ENCODE measurements at regions not wholly inside any gene's neighbourhood (a gene's known extent, or its start where the extent isn't known, plus 50 kb on each side); places are given as distances from the start of the nearest gene placed in this dataset.
"Not testable (repeated sequence)": the region's sequence is repeated elsewhere in the genome, so short reads cannot be mapped to it uniquely, and the experiment has no call there.

DNA sequence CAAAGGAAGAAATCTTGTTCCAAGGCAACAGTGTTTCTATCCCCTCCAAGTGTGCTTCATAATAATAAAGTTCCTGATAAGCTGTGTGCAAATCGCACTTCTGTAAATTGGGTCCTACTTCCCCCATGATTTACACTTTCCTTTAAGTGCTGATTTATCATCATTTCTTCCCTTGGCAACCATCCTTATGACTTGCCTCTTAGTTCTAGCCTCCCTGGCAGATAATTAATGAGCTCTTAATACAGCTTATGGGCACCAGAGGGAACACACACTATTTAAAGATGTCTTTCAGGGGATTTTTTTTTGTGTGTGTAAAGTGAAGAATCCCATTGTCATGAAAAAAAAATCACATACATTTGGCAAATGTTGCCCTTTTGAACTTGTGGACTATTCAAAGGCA is 101.6 kb upstream of the MPHOSPH6 start:
- no peak overlapping the region for H3K27ac Mint-ChIP-seq
- H3K36me3 Mint-ChIP-seq = no peaks in the 10 kb centered on the region
- TF ChIP-seq MXD4 (CRISPR knock-in tag; IDR thresholded peaks at IDR 0.05; ENCODE audit: borderline replicate concordance) = no peak
- no peak for TF ChIP-seq ELF4 (CRISPR knock-in tag; IDR thresholded peaks at IDR 0.05; ENCODE audit: low read depth)
- no peak for TF ChIP-seq ETV6 (CRISPR knock-in tag; IDR thresholded peaks at IDR 0.05)
- no peak for TF ChIP-seq TEAD4 (CRISPR knock-in tag; IDR thresholded peaks at IDR 0.05)
- TF ChIP-seq FOXP1 (CRISPR knock-in tag; IDR thresholded peaks at IDR 0.05; ENCODE audit: borderline replicate concordance) = no peak
- TF ChIP-seq, protein P1, sequence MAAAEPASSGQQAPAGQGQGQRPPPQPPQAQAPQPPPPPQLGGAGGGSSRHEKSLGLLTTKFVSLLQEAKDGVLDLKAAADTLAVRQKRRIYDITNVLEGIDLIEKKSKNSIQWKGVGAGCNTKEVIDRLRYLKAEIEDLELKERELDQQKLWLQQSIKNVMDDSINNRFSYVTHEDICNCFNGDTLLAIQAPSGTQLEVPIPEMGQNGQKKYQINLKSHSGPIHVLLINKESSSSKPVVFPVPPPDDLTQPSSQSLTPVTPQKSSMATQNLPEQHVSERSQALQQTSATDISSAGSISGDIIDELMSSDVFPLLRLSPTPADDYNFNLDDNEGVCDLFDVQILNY (CRISPR knock-in tag; IDR thresholded peaks at IDR 0.05) = no peak
- TF ChIP-seq, protein P2, sequence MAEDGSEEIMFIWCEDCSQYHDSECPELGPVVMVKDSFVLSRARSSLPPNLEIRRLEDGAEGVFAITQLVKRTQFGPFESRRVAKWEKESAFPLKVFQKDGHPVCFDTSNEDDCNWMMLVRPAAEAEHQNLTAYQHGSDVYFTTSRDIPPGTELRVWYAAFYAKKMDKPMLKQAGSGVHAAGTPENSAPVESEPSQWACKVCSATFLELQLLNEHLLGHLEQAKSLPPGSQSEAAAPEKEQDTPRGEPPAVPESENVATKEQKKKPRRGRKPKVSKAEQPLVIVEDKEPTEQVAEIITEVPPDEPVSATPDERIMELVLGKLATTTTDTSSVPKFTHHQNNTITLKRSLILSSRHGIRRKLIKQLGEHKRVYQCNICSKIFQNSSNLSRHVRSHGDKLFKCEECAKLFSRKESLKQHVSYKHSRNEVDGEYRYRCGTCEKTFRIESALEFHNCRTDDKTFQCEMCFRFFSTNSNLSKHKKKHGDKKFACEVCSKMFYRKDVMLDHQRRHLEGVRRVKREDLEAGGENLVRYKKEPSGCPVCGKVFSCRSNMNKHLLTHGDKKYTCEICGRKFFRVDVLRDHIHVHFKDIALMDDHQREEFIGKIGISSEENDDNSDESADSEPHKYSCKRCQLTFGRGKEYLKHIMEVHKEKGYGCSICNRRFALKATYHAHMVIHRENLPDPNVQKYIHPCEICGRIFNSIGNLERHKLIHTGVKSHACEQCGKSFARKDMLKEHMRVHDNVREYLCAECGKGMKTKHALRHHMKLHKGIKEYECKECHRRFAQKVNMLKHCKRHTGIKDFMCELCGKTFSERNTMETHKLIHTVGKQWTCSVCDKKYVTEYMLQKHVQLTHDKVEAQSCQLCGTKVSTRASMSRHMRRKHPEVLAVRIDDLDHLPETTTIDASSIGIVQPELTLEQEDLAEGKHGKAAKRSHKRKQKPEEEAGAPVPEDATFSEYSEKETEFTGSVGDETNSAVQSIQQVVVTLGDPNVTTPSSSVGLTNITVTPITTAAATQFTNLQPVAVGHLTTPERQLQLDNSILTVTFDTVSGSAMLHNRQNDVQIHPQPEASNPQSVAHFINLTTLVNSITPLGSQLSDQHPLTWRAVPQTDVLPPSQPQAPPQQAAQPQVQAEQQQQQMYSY (CRISPR knock-in tag; IDR thresholded peaks at IDR 0.05) = no peak
- TF ChIP-seq, protein P3, sequence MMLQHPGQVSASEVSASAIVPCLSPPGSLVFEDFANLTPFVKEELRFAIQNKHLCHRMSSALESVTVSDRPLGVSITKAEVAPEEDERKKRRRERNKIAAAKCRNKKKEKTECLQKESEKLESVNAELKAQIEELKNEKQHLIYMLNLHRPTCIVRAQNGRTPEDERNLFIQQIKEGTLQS (CRISPR knock-in tag; conservative IDR thresholded peaks at IDR 0.05) = no peak
- no peak for TF ChIP-seq RORB (CRISPR knock-in tag; IDR thresholded peaks at IDR 0.05)
- TF ChIP-seq, protein P4, sequence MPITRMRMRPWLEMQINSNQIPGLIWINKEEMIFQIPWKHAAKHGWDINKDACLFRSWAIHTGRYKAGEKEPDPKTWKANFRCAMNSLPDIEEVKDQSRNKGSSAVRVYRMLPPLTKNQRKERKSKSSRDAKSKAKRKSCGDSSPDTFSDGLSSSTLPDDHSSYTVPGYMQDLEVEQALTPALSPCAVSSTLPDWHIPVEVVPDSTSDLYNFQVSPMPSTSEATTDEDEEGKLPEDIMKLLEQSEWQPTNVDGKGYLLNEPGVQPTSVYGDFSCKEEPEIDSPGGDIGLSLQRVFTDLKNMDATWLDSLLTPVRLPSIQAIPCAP (CRISPR knock-in tag; IDR thresholded peaks at IDR 0.05) = no peak
- no peak for TF ChIP-seq JAZF1 (CRISPR knock-in tag; IDR thresholded peaks at IDR 0.05)
- no peak for TF ChIP-seq MYBL2 (CRISPR knock-in tag; IDR thresholded peaks at IDR 0.05)
- TF ChIP-seq, protein P5, sequence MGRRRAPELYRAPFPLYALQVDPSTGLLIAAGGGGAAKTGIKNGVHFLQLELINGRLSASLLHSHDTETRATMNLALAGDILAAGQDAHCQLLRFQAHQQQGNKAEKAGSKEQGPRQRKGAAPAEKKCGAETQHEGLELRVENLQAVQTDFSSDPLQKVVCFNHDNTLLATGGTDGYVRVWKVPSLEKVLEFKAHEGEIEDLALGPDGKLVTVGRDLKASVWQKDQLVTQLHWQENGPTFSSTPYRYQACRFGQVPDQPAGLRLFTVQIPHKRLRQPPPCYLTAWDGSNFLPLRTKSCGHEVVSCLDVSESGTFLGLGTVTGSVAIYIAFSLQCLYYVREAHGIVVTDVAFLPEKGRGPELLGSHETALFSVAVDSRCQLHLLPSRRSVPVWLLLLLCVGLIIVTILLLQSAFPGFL (CRISPR knock-in tag; IDR thresholded peaks at IDR 0.05; ENCODE audit: borderline replicate concordance) = no peak
- no peak for TF ChIP-seq ZNF138 (CRISPR knock-in tag; conservative IDR thresholded peaks at IDR 0.05)
- TF ChIP-seq, protein P6, sequence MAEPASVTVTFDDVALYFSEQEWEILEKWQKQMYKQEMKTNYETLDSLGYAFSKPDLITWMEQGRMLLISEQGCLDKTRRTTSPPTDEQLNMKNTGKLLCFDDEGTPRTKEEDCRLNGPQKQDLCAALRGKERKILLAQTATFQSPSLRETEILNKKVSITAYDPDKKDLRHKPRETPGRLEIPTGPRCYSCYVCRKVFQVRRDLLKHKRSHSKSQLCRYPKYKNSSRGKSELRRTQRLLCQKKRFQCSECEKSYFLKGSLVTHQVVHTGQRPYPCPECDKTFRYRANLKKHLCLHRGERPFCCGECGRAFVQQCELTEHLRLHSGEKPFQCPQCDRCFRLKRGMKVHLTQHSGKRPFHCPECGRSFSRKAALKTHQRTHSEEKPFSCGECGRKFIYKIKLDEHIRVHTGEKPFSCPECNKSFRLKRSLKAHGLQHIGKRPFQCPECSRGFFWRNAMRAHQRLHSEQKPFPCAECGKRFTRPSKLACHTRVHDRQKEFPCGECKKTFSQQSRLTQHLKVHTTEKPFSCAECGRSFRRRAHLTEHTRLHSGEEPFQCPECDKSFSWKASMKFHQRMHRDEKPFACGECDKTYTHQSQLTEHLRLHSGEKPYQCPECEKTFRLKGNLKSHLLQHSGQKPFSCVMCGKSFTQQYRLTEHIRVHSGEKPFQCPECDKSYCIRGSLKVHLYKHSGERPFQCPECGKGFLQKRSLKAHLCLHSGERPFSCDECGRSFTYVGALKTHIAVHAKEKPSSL (CRISPR knock-in tag; conservative IDR thresholded peaks at IDR 0.05) = no peak
- no peak for TF ChIP-seq NR2C2 (CRISPR knock-in tag; IDR thresholded peaks at IDR 0.05)
- no peak for TF ChIP-seq NR3C1 (CRISPR knock-in tag; conservative IDR thresholded peaks at IDR 0.05; ENCODE audit: low read depth)
- TF ChIP-seq OVOL2 (CRISPR knock-in tag; IDR thresholded peaks at IDR 0.05; ENCODE audit: borderline replicate concordance) = no peak
- no peaks in the 10 kb centered on the region for H3K4me1 Mint-ChIP-seq
- DNase-seq (ENCODE audit: low spot score) = no peak
- ChIA-PET CTCF (interaction anchor here (1.1 to 1.4 kb wide), 2 partner anchors 8 to 73 kb away, joined by 3 to 9 read pairs; no protein-coding TSS in a partner anchor), POLR2A (no interaction called here)
- no peaks in the 10 kb centered on the region for H3K9me3 Mint-ChIP-seq
- ATAC-seq = no peak
- H3K27me3 Mint-ChIP-seq (ENCODE audit: low read depth) = no peaks in the 10 kb centered on the region; the same call in 1 of the 2 replicates
- no peak overlapping the region for H3K4me3 Mint-ChIP-seq

DNA sequence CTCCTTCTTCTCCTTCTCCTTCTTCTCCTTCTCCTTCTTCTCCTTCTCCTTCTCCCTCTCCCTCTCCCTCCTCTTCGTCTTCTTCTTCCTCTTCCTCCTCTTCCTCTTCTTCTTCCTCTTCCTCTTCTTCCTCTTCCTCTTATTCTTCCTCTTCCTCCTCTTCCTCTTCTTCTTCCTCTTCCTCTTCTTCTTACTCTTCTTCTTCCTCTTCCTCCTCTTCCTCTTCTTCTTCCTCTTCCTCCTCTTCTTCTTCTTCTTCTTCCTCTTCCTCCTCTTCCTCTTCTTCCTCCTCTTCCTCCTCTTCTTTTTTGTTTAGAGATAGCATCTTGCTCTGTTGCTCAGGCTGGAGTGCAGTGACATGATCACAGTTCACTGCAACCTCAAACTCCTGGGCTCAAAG is 97.7 kb upstream of the MPHOSPH6 start:
- H3K36me3 Mint-ChIP-seq; H3K27me3 Mint-ChIP-seq (ENCODE audit: low read depth); ATAC-seq; H3K9me3 Mint-ChIP-seq; POLR2A ChIA-PET; DNase-seq (ENCODE audit: low spot score); H3K27ac Mint-ChIP-seq; H3K4me3 Mint-ChIP-seq: not testable (repeated sequence)
- peaks cover 14% of the 10 kb centered on the region for H3K4me1 Mint-ChIP-seq
- CTCF ChIA-PET = interaction anchor here (5.9 kb wide), 1 partner anchor 76 kb away, joined by 132 read pairs; no protein-coding TSS in a partner anchor
